CD4-positive, alpha-beta T cell treated with Interleukin-21 for 1 hour (primary cell): ENCODE measurements at regions not wholly inside any gene's neighbourhood (a gene's known extent, or its start where the extent isn't known, plus 50 kb on each side); places are given as distances from the start of the nearest gene placed in this dataset.

Experiments
- DNase-seq: peaks from one replicate; pipeline ENCODE4 v3.0.0-alpha.2; 2020

GRCh38 chr2:11955884-11956291, 209.5 kb downstream of the LPIN1 start:
- no peak for DNase-seq

DNA sequence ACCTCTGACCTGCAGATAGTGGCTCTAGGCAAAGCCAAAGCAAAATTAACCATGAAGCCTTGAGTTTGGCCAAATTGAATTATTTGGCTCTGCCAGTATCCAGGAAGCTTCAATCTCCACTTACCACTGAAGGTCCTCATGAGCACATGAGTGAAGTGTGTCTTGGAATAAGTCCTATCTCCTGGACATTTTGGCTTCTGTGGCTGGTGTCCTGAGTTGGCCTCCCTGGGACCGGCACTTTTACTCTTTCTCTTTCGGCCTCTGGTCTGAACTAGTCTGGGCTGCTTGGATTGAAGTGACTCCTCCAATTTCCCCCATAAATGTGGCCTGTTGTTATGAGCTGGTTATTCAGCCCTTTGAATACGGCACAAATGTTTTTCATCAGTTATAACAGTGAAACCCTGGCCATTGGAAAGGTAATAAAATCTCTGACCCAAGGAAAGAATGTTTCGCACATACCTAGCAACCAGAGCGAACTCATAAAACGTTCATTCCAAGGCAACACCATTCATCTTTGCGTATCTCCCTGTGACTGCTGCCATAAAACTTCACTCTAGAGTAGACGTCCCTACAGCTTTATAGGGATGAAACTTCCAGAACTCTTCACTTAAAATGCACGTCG, 216.4 kb downstream of the LPIN1 start:
- no peak for DNase-seq

GRCh38 chr2:11963966-11964365, 217.5 kb downstream of the LPIN1 start:
- no peak for DNase-seq

DNA sequence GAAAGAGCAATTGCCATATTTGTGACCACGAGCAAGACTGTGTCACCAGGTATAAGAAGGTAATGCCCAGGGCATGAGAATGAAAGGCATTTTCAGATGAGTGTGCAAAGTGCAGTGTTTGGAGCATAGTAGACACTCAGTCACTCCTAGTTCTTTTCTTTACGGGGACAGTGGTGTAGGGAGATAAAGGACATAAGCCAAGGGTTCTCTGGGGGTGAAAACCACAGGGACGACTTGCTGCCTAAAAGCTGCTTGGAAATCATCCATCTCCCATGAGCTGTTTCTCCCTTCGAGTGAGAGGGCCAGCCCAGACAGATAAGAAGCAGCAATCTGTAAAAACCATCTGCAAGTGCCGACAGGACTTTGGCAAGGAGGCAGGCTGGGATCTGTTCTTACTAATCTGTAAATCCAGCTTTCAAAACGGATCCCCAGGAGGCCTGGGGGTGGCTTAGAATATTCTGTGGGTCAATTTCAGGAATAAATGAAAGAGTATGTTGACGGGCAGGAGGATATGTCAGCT, 221.6 kb downstream of the LPIN1 start:
- no peak for DNase-seq

DNA sequence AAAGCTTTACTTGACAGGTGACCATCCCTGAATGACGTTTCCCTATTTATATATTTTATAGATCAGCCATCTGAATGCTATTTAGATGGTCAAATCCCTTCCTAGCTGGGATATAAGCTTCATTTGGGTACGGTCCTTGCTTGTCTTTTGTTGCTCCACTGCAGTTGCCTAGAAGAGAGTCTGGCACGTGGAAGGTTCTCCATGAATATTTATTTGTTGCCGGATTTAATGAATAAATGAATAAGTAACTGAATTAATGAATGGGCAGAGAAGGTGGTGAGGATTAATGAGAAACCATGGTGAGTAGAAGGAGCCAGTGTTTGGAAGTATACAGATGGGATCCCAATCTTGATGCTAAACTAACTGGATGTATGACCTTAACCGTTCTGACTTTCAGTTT, 222.1 kb downstream of the LPIN1 start:
- no peak for DNase-seq

- DNase-seq = no peak
Measured at GRCh38 chr2:11969774-11970173, 223.3 kb downstream of the LPIN1 start.

DNA sequence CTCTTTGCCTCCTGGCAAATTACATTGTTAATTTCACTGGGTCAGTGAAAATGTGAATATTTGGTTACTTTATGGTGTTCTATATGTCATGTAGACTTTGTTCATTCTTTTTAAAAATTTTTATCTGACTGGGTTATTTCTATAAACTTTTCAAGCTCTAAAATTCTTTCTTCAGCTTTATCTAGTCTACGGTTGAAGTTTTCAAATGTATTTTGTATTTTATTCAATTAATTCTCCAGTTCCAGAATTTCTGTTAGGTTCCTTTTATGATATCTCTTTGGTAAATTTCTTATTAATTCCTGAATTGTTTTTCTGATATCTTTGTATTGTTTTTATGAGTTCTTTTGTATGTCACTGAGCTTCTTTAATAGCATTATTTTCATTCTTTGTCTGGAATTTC, 228.1 kb downstream of the LPIN1 start:
- no peak for DNase-seq

- DNase-seq = no peak
Measured at GRCh38 chr2:11975373-11975772, 228.9 kb downstream of the LPIN1 start.

- DNase-seq = no peak
Measured at GRCh38 chr2:11976073-11976472, 229.6 kb downstream of the LPIN1 start.

DNA sequence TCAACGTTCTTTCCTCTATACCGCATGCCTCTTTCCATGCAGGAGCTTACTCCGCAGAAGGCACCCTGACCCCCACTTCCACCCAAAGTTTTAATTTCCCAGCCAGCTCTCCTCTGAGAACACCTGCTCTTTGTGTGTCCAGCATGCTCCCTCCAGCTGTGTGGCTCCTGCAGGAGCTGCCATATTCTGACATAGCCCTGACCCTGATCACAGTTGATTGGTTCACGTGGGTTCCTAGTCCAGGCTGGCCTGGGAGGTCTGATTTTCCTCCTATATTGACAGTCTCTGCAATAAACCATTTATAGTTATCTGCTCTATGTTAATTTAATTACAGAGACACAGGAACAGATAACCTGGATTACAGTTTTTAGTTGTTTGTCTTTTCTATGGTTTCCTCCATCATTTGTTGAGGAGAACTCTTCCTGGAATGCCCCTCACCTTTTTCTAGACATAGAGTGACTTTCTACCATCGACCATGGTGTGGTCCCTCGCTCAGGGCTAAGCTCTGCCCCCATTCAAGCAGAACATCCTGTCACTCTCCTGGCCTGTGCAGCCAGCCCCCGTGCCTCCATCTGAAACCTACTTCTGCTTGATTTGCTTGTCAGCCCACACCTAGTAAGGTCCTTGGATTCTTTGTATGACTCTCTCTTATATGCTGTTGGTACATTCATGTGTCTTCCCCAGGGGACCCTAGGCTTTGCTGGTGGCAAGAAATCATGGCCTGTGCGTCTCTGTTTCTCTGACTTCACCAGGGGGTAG, 231.5 kb downstream of the LPIN1 start:
- DNase-seq = no peak

GRCh38 chr2:11980809-11981208, 234.4 kb downstream of the LPIN1 start:
- DNase-seq = no peak

DNA sequence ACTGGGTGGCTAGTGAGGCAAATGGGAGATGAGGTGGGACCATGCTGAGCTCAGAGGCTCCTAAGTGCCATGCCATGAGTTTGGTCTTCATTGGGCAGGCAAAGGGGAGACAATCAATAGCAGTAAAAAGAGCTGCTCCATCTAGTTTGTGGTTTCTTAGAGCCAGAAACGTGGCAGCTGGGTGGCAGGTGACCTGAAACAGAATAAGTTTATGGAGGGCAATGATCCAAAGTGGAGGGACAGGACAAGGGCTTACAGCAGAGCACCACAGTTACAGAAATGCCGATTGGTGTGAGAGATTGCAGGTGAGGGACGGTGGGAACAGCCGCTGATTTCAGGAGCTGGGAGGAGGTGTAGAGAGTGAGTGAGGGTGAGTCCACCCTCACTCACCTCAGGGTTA, 237.0 kb downstream of the LPIN1 start:
- DNase-seq = no peak

GRCh38 chr2:11983870-11984269, 237.4 kb downstream of the LPIN1 start:
- DNase-seq = no peak

DNA sequence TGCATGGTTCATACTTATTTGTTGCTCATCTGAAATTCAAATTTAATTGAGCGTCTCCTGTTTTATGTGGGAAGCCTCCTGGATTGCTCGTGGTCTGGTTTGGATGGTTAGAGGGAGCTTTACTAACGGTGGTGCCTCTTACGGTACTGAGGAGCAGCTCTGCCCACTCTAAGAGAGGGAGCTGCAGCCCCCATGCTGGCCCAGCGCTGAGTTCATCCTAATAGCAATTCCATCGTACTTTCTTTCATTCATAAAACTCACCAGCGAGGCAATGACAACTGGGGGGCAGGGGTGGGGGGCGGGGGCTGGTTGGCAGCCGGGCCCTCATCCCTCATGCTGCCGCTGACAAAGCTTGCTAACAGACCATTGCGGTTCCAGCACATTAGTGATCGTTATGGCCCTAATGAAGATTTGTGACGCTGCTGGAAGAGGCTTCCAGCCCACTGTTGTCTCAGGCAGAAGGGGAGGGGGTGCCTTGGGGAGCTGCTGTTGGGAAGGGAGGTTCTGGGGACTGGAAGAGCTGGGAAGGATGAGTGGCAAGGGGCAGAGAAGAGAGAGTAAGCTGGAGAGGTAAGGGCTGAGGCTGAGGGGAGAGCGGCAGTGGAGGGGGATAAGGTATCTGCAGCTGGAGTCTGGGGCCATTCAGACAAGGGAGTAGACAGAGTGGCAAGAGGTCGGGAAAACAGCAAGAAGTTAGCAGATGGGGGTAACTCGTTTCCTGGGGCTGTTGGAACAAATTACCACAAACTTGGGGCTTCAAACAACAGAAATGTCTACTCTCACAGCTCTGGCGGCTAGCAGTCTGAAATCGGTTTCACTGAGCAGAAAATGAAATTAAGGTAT, 238.1 kb downstream of the LPIN1 start:
- DNase-seq = no peak

- DNase-seq = no peak
Measured at GRCh38 chr2:11985817-11986566, 239.6 kb downstream of the LPIN1 start.

- no peak for DNase-seq
Measured at GRCh38 chr2:11987151-11987550, 240.7 kb downstream of the LPIN1 start.

GRCh38 chr2:11988691-11989353, 242.4 kb downstream of the LPIN1 start:
- no peak for DNase-seq

GRCh38 chr2:11989354-11989703, 242.9 kb downstream of the LPIN1 start:
- no peak for DNase-seq

DNA sequence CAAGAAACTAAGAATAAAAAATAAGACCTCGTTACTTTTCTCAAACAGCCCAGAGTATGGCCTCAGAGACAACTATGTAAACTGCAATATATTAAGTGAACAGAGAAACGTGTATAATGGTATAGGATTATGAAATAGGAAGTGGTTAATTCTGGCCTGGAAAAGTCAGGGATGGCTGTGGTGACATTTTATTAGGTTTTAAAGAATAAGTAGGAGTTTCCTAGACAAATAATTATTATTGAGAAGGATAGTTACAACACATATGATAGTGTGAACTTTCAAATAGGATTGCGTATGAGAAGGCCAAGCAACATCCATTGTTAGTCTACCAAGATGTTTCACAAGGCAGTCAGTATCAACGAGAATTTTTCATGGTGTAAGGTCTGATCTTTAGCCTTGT, 244.1 kb downstream of the LPIN1 start:
- no peak for DNase-seq

- no peak for DNase-seq
Measured at GRCh38 chr2:11993749-11994148, 247.3 kb downstream of the LPIN1 start.

- no peak for DNase-seq
Measured at GRCh38 chr2:11995456-11995855, 249.0 kb downstream of the LPIN1 start.

DNA sequence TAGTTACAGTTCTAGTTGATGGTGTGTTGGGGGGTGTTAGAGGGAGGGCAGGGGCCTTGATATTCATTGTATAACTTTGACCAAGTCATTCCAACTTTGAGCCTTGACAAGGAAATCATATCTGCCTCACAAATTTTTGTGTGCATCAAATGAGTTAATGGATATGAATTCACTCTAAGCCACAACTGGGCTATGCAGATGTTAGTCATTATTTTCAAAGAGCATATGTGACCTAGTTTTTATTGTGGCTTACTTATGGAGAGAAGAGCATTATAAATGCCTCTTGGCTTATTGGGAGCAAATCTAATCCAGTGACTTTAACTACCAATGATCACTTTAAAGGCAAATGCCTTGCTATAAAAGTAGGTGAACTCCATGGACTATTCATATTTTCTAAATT, 250.2 kb downstream of the LPIN1 start:
- DNase-seq = no peak
